Trophoblast cell (in vitro differentiated cells and primary cell): ENCODE measurements at regions not wholly inside any gene's neighbourhood (a gene's known extent, or its start where the extent isn't known, plus 50 kb on each side); places are given as distances from the start of the nearest gene placed in this dataset.
"Not testable (repeated sequence)": the region's sequence is repeated elsewhere in the genome, so short reads cannot be mapped to it uniquely, and the experiment has no call there.

Experiments
- DNase-seq, 2 donors: peaks; one replicate each; pipeline ENCODE4 v3.0.0-alpha.2; 2016
- H2AFZ ChIP-seq: 2 replicates; pipeline ENCODE4 v1.6.1; 2013; ENCODE audit warnings: low read length, moderate library complexity, mild to moderate bottlenecking; ENCODE audit not compliant: insufficient read depth, poor library complexity
- H2AK5ac ChIP-seq: 2 replicates; pipeline ENCODE4 v1.6.1; 2013; ENCODE audit warnings: mild to moderate bottlenecking, low read length
- H2BK120ac ChIP-seq: 2 replicates; pipeline ENCODE4 v1.6.1; 2013; ENCODE audit warnings: low read length, mild to moderate bottlenecking, moderate library complexity; ENCODE audit not compliant: insufficient read depth, poor library complexity
- H2BK12ac ChIP-seq: 2 replicates; pipeline ENCODE4 v1.6.1; 2013; ENCODE audit warnings: mild to moderate bottlenecking, low read length, moderate library complexity
- H2BK5ac ChIP-seq: 2 replicates; pipeline ENCODE4 v1.6.1; 2013; ENCODE audit warnings: low read length, low read depth, moderate library complexity, mild to moderate bottlenecking; ENCODE audit not compliant: poor library complexity
- H3K14ac ChIP-seq: 2 replicates; pipeline ENCODE4 v1.6.1; 2013; ENCODE audit warnings: mild to moderate bottlenecking, low read length
- H3K18ac ChIP-seq: 2 replicates; pipeline ENCODE4 v1.6.1; 2013; ENCODE audit warnings: mild to moderate bottlenecking, low read length
- H3K23ac ChIP-seq: 2 replicates; pipeline ENCODE4 v1.6.1; 2013; ENCODE audit warnings: low read length
- H3K27ac ChIP-seq: 2 replicates; pipeline ENCODE4 v1.5.1; 2013; ENCODE audit warnings: low read depth, mild to moderate bottlenecking, inconsistent platforms, low read length, moderate library complexity
- H3K27me3 ChIP-seq: 2 replicates; pipeline ENCODE4 v1.6.1; 2013; ENCODE audit warnings: inconsistent platforms, mild to moderate bottlenecking, low read length, moderate library complexity; ENCODE audit not compliant: insufficient read depth
- H3K36me3 ChIP-seq, 2 experiments: 1 replicate in 1 of 2; 2 replicates in 1 of 2; pipeline ENCODE4 v1.6.1; 2013; ENCODE audit warnings: low read length in 2 of 2, mild to moderate bottlenecking in 2 of 2, moderate library complexity in 1 of 2; ENCODE audit not compliant: insufficient read depth in 2 of 2, control insufficient read depth in 1 of 2
- H3K4ac ChIP-seq: 2 replicates; pipeline ENCODE4 v1.6.1; 2013; ENCODE audit warnings: low read depth, mild to moderate bottlenecking, low read length, moderate library complexity
- H3K4me1 ChIP-seq, 2 experiments: 1 replicate in 1 of 2; 2 replicates in 1 of 2; pipeline ENCODE4 v1.6.1; 2013; ENCODE audit warnings: low read length in 2 of 2, mild to moderate bottlenecking in 2 of 2, moderate library complexity in 1 of 2; ENCODE audit not compliant: insufficient read depth in 2 of 2, control insufficient read depth in 1 of 2
- H3K4me2 ChIP-seq: 2 replicates; pipeline ENCODE4 v1.6.1; 2013; ENCODE audit warnings: inconsistent platforms, mild to moderate bottlenecking, low read length, moderate library complexity
- H3K4me3 ChIP-seq: 2 replicates; pipeline ENCODE4 v1.5.1; 2013; ENCODE audit warnings: mild to moderate bottlenecking, low read depth, low read length, inconsistent platforms
- H3K79me1 ChIP-seq: one replicate; pipeline ENCODE4 v1.6.1; 2013; ENCODE audit warnings: low read length
- H3K79me2 ChIP-seq: 2 replicates; pipeline ENCODE4 v1.6.1; 2013; ENCODE audit warnings: low read length, mild to moderate bottlenecking; ENCODE audit not compliant: control insufficient read depth, insufficient read depth, poor library complexity
- H3K9ac ChIP-seq: 2 replicates; pipeline ENCODE4 v1.6.1; 2013; ENCODE audit warnings: mild to moderate bottlenecking, low read length
- H3K9me3 ChIP-seq: 2 replicates; pipeline ENCODE4 v1.6.1; 2013; ENCODE audit warnings: low read depth, mild to moderate bottlenecking, control low read depth, inconsistent platforms, low read length; ENCODE audit not compliant: insufficient read depth
- H4K12ac ChIP-seq: 2 replicates; pipeline ENCODE4 v1.6.1; 2013; ENCODE audit warnings: low read depth, mild to moderate bottlenecking, low read length, moderate library complexity
- H4K8ac ChIP-seq: 2 replicates; pipeline ENCODE4 v1.6.1; 2013; ENCODE audit warnings: low read depth, mild to moderate bottlenecking, low read length, moderate library complexity
- H4K91ac ChIP-seq: one replicate; pipeline ENCODE4 v1.6.1; 2013; ENCODE audit warnings: low read depth, mild to moderate bottlenecking, low read length, moderate library complexity
- WGBS: extraction: QIAGEN DNeasy Blood & Tissue Kit; methylation state at CpG from one replicate; pipeline ENCODE4 v1.1.7; 2013; ENCODE audit warnings: missing lambda C conversion rate; ENCODE audit not compliant: insufficient read length, insufficient coverage; ENCODE audit errors: extremely low coverage; 5-methylcytosine and 5-hydroxymethylcytosine counted together

DNA sequence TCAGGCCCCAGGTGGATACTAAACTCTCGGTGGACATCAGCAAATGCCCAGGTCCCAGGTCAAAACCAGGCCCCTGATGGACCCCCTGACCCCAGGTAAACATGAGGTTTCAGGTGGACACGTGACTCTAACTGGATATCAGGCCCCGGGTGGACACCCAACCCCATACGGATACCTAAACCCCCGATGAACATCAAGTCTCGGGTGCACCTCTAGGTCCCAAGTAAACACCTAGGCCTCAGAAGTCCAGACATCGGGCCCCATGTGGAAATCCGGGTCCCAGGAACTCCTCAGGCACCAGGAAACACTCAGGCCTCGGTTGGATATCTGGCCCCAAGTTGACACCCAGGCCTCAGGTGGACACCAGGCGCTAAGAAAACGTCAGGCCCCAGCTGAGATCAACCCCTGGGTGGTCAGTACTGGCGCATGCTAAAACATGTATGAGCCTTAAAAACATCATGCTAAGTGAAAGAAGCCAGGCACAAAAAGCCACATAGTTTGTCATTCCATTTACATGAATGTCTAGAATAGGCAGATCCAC, 54.4 kb upstream of the SEPTIN5 start:
- no peak overlapping the region for H2BK120ac ChIP-seq
- no peak overlapping the region for H2BK12ac ChIP-seq
- no peak overlapping the region for H3K4ac ChIP-seq
- no peak overlapping the region for H3K9ac ChIP-seq
- no peak overlapping the region for H4K12ac ChIP-seq
- H3K36me3 ChIP-seq = no peaks in the 10 kb centered on the region
- no peak overlapping the region for H2BK5ac ChIP-seq
- no peak overlapping the region for H3K4me3 ChIP-seq
- H3K14ac ChIP-seq = no peak overlapping the region
- H3K23ac ChIP-seq = no peak overlapping the region
- no CpG with 5 or more reads among the region's 12 CpGs for WGBS
- H3K4me2 ChIP-seq = no peak overlapping the region
- H3K18ac ChIP-seq = no peak overlapping the region
- H3K9me3 ChIP-seq = peaks cover 2% of the 10 kb centered on the region
- no peak overlapping the region for H3K27ac ChIP-seq
- no peak for DNase-seq
- H3K4me1 ChIP-seq = no peaks in the 10 kb centered on the region
- H2AFZ ChIP-seq = no peak overlapping the region
- H4K8ac ChIP-seq = no peak overlapping the region
- H2AK5ac ChIP-seq = no peak overlapping the region
- H4K91ac ChIP-seq = no peak overlapping the region
- no peaks in the 10 kb centered on the region for H3K79me1 ChIP-seq
- no peaks in the 10 kb centered on the region for H3K27me3 ChIP-seq
- no peaks in the 10 kb centered on the region for H3K79me2 ChIP-seq

DNA sequence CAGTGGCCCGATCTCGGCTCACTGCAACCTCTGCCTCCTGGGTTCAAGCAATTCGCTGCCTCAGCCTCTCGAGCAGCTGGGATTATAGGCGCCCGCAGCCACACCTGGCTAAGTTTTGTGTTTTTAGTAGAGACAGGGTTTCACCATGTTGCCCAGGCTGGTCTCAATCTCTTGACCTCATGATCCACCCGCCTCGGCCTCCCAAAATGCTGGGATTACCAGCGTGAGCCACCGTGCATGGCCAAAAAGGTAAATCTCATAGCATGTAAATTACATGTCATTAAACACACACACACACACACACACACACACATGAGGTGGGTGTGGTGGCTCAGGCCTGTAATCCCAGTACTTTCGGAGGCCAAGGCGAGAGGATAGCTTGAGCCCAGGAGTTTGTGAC, 53.7 kb upstream of the SEPTIN5 start:
- not testable (repeated sequence) for H3K4me2 ChIP-seq, H2BK12ac ChIP-seq, H2AFZ ChIP-seq, H3K18ac ChIP-seq, H3K4me3 ChIP-seq, H2BK5ac ChIP-seq, H4K8ac ChIP-seq, DNase-seq, H3K9ac ChIP-seq, H3K4me1 ChIP-seq, H4K12ac ChIP-seq, H3K14ac ChIP-seq, H3K23ac ChIP-seq, H3K27ac ChIP-seq, H3K79me1 ChIP-seq, H3K4ac ChIP-seq, H3K36me3 ChIP-seq, H3K9me3 ChIP-seq, H2BK120ac ChIP-seq, H4K91ac ChIP-seq, H2AK5ac ChIP-seq, H3K27me3 ChIP-seq, H3K79me2 ChIP-seq
- WGBS = no CpG with 5 or more reads among the region's 12 CpGs

DNA sequence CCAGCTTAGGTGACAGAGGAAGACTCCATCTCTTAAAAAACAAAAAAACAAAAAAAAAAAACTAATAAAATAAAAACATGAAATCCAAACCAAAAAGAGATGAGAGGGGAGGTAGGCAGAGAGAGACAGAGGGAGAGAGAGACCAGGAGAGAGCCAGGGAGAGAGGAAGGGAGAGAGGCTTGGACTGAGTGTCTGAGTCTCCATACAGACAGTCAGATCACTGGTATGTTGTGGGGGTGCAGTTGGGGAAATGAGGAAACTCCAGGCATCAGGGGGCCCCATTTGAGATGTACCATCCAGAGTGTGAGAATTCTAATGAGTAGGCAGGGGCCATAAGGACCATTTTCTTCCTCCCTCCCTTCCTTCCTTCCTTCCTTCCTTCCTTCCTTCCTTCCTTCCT, 53.1 kb upstream of the SEPTIN5 start:
- Histone ChIP-seq H2AK5ac (no peak overlapping the region), H3K4me2 (no peak overlapping the region), H3K4me1 (no peaks in the 10 kb centered on the region)

DNA sequence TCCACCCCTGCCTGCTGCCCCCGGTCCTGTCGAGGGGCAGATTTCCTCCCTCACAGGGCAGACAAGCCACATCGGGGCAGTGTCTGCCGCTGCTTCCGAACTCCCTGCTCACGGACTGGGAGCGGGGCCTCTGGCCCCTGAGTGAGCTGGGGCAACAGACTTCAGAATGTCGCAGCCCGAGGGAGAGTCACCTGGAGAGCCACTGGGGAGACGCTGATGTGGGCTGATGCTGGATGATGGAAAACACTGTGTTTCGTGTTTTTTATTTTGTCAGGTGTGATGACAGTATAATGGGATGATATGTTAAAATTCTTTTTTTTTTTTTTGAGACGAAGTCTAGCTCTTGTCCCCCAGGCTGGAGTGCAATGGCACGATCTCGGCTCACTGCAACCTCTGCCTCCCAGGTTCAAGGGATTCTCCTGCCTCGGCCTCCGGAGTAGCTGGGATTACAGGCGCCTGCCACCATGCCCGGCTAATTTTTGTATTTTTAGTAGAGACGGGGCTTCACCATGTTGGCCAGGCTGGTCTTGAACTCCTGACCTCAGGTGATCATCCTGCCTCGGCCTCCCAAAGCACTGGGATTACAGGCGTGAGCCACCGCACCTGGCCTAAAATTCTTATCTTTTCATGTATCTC, 52.1 kb upstream of the SEPTIN5 start:
- H3K9me3 ChIP-seq, H3K4me3 ChIP-seq, H2AFZ ChIP-seq, H3K23ac ChIP-seq, H3K79me2 ChIP-seq, H3K14ac ChIP-seq, H4K8ac ChIP-seq, H3K27ac ChIP-seq, H3K18ac ChIP-seq, H3K27me3 ChIP-seq, H2BK120ac ChIP-seq, H2BK12ac ChIP-seq, H2AK5ac ChIP-seq, H4K91ac ChIP-seq, H3K4ac ChIP-seq, H3K79me1 ChIP-seq, H3K4me2 ChIP-seq, H3K4me1 ChIP-seq, H2BK5ac ChIP-seq, H3K36me3 ChIP-seq, H4K12ac ChIP-seq, DNase-seq, H3K9ac ChIP-seq: not testable (repeated sequence)
- 100% methylated on average over 1 of the region's 22 CpGs for WGBS

More for the DNA sequence above, 53.1 kb upstream of the SEPTIN5 start:
- no peak overlapping the region for H4K91ac ChIP-seq
- H3K23ac ChIP-seq = no peak overlapping the region
- no peak overlapping the region for H2BK120ac ChIP-seq
- H4K8ac ChIP-seq = no peak overlapping the region
- H3K14ac ChIP-seq = no peak overlapping the region
- H3K27me3 ChIP-seq = no peaks in the 10 kb centered on the region
- H3K4ac ChIP-seq = no peak overlapping the region
- no peak overlapping the region for H3K18ac ChIP-seq
- H4K12ac ChIP-seq = no peak overlapping the region
- no peak overlapping the region for H3K27ac ChIP-seq
- DNase-seq = no peak
- H3K9me3 ChIP-seq = peaks cover 2% of the 10 kb centered on the region
- no peak overlapping the region for H2BK5ac ChIP-seq
- no peaks in the 10 kb centered on the region for H3K79me1 ChIP-seq
- no peak overlapping the region for H3K9ac ChIP-seq
- no peak overlapping the region for H3K4me3 ChIP-seq
- no peaks in the 10 kb centered on the region for H3K36me3 ChIP-seq
- no peaks in the 10 kb centered on the region for H3K79me2 ChIP-seq
- H2BK12ac ChIP-seq = no peak overlapping the region
- H2AFZ ChIP-seq = no peak overlapping the region
